RKO (cell line): ENCODE measurements at regions not wholly inside any gene's neighbourhood (a gene's known extent, or its start where the extent isn't known, plus 50 kb on each side); places are given as distances from the start of the nearest gene placed in this dataset.
"Not testable (repeated sequence)": the region's sequence is repeated elsewhere in the genome, so short reads cannot be mapped to it uniquely, and the experiment has no call there.

Experiments
- DNase-seq: peaks from one replicate; pipeline ENCODE4 v3.0.0-alpha.2; 2016; ENCODE audit warnings: low spot score

DNA sequence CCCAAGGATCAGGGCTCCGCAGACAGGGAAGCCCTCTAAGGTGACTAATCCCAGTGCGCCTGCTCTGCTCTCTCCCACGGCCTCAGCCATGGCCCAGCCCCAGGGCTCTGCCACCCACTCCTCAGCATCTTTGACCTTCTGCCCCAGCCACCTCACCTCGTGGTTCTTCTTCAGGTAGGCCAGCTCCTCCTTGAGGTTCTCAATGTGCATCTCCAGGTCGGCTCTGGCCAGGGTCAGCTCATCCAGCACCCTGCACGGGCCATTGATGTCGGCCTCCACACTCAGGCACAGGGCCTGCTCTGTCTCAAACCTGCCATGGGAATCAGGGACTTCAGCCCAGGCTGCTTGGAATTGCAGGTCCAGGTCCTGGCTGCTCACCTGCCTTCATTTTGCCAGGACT is 128.4 kb downstream of the TNFRSF13B start:
- DNase-seq = not testable (repeated sequence)

DNA sequence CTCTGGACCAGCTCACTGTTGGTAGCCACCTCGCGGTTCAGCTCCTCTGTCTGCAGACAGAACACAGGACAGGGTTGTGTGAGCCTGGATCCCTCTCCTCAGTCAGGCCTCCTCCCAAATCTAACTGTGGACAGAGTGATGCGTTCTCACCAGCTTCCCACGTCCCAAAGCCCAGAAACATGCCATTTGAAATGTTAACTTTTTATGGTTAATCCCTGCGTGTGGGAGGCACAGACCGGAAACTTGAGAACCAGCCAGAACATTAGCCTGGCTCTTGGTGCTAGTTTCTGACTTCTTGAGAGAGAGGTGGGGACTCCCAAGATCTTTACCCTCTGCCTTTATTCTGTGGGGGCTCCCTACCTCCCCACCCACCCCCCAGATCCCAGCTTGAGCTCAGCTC is 129.6 kb downstream of the TNFRSF13B start:
- not testable (repeated sequence) for DNase-seq

DNA sequence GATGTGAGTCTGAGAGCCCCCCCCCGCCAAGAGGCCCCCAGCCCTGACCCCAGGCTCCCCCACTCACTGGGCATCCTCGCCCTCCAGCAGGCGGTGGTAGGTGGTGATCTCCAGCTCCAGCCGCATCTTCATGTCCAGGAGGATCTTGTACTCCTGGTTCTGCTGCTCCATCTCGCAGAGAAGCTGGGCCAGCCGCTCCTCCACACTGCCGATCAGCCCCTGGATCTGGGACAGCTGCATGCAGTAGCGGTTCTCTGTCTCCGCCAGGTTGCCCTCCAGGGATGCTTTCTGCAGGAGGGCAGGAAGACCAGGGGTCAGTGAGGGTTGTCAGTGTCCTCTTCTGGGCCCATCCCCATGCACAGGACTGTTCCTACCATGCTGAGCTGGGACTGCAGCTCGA is 130.0 kb downstream of the TNFRSF13B start:
- DNase-seq = not testable (repeated sequence)

DNA sequence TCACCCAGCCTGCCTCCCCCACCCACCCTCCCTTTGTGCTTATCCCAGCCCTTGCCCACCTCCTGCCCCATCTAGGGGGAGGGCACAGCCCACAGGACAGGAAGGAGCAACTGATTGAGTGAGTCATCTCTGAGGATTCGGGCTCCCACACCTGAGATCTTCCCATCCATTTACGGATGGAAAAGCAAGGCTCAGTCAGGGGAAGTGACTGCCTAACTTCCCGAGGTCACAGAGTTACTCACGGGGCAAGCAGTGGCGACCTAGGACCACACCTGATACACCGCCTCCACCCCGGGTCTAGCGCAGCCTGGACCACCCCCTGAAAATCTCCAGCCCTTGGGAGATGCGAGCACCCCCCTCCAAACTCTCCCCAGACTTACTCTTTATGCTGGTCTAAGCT is 131.7 kb downstream of the TNFRSF13B start:
- DNase-seq = not testable (repeated sequence)

DNA sequence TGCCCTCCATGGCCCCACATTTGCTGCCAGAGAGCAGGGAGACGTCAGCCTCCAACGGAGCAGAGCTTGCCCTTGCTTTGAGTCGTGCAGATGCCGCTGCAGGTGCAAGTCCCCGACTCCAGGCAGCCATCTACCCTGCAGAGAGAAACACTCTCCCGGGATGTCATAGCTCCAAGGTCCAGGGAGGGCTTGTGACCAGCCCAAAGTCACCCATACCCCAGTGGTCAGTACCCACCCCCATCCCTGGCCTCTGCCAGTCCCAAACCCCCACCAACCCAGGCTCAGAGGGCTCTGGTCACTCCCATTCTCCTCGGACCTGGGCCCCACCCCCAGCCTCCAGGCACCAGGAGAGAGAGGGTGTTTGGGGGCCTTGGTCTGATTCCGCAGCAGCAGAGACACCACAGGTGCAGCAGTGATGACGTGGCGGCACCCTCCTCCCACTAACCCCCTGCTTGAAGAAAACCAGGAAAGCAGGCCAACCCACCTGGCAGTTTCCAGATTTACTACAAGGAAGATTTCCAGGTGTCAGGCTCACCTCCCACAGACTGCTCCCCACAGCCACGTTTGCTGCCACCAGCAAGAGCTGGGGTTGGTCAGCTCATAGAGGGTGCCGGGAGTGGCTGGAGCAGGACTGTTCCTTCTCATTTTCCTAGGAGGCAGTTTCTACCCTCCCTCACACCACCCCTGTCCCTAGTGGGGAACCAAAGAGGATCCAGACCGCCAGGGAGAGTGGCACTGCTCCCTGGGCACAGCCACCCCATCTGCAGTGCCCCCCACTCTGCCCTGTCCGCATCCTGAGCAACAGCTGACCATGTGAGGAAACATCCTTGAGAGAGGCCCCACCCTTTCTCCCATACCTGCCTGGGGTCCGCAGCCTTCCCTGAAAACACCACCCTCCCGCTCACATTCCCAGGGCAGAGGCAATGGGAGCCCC is 132.4 kb downstream of the TNFRSF13B start:
- DNase-seq = not testable (repeated sequence)

DNA sequence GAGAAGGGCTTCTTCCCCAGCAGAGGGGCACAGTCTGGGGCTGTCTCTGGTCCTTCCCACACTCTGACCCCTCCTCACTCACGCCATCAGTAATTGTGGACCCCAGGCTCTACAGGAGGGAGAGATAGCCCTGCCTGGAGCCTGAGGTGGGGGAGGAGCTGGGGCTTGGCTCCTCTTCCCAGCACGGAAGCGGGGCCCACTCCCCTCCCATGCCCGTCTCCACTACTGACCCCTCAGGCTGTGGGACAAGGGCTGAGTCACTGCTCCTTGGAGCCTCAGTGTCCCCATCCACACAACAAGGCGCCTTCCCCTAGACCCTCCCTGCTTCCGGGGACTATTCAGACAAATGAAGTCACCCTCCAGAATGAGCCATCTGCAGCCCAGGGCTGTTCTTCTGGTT is 133.1 kb downstream of the TNFRSF13B start:
- DNase-seq = not testable (repeated sequence)

DNA sequence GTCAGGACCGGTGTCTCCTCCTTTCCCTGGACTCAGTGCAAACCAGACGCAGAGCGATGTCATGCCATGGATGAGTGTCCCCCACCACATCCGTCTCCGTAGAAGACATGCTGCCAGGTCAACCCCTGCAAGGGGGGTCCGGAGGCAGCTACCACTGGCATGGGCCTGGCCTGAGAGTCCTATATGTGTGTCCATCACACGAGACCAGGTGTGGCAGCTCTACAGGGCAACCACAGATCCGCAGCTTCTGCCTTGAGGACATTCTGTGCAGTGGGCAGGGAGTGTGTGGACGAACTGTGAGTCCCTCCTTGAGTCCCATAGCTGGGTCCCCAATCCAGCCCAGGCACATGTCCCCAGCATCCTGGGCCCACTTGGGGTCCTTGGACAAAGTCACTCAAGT is 133.6 kb downstream of the TNFRSF13B start:
- not testable (repeated sequence) for DNase-seq

DNA sequence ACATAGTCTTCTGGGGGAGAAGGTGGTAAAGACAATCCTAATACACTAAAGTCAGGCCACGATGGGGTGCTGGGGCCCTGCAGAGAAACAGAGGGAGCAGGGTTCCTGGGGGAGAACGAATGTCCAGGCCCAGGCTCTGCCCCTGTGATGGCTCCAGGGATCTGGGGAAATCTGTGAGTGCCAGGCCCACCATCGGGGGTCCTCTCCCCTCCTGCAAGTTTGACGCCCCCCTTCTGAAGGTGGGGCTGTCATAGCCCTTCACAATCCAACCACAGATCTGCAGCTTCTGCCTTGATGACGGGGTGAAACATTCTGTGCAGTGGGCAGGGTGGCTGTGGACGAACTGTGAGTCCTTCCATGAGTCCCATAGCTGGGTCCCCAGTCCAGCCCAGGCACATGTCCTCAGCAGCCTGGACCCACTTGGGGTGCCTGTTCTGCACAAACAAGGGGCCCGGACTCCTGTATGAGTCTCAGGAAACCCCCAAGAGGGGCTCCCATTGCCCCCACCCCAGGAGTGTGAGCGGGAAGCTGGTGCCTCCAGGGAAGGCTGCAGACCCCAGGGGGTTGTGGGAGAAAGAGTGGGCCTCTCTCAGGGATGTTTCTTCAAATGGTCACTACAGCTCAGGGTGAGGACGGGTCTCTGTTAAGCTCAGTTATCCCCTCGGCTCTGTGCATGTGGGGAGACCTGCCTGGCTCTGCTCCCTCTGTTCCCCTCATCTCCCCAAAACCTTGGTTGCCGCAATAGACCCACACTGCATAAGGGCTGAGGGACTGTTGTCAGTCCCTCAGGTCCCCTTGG is 134.3 kb downstream of the TNFRSF13B start:
- not testable (repeated sequence) for DNase-seq

DNA sequence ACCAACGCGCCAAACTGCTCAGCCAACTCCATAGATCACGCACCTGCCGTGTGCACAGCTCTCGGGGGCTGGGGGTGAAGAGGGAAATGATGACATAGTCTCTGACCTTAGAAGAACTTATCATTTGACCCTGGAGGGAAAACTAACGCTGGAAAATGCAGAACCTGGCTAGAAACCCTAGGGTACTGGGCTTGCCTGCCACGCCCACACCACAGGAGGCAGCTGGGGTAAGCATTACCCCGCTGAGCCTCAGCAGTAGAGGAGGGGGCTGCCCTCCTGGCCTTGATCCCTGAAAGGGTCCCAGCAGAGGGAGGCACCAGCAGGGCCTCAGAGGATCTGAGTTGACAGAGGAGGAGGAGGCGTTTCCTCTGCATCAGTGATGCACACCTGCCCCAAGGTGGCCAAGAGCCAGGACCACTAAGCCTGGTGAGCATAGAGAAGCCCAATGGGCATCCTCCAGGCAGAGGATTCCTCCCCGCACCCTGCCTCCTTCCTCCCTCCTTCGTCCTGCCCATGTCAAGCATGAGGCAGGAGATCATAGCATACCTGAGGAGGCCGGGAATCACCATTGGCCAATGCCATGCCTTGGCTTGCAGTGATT is 135.5 kb downstream of the TNFRSF13B start:
- DNase-seq = not testable (repeated sequence)

DNA sequence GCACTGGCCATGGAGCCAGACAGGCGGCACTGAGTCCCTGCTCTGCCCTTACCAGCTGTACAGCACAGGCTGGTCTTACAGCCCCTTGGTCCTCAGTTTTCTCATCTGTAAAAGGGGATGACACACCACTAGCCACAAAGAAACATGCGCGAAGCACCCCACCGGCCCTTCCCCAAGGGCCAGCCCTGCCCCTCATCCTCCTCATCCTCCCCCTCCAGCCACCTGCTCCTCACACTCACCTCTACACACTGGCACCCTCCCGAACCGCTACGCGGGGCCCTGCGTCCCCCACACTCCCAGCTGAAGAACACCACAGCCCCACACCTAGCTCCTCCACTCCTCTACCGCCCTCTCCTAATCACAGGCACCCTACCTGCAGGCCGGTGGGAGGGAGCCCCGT is 138.4 kb downstream of the TNFRSF13B start:
- not testable (repeated sequence) for DNase-seq

DNA sequence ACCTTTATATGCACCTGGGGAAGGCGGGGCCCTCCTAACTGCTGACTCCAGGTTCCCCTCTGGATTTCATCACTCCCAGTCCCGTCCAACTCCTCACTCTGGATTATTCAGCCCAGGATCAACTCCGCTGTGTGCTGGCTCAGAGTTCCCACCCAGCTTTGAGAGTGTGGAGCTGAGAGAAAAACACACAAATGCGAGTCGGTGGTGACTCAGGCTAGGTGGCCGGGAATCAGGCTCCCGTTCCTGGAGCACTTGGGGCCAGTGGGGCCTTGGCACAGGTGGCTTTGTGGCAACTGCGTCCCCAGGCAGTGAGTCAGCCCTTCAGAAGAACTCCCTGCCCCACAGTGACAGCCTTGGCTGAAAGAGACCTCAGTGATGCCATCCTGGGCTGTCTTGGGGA is 139.1 kb downstream of the TNFRSF13B start:
- not testable (repeated sequence) for DNase-seq

DNA sequence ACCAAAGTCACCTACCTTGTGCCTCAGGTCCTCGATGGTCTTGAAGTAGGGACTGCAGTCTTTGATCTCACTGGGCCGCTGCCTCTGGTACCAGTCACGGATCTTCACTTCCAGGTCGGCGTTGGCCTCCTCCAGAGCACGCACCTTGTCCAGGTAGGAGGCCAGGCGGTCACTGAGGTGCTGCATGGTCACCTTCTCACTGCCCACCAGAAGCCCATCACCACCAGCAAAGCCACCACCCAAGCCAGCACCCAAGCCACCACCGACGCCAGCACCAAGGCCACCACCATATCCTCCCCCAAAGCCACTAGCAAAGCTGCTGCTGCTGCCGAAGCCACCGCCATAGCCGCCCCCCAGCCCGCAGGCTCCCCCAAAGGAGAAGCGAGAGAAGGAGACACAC is 139.7 kb downstream of the TNFRSF13B start:
- not testable (repeated sequence) for DNase-seq

DNA sequence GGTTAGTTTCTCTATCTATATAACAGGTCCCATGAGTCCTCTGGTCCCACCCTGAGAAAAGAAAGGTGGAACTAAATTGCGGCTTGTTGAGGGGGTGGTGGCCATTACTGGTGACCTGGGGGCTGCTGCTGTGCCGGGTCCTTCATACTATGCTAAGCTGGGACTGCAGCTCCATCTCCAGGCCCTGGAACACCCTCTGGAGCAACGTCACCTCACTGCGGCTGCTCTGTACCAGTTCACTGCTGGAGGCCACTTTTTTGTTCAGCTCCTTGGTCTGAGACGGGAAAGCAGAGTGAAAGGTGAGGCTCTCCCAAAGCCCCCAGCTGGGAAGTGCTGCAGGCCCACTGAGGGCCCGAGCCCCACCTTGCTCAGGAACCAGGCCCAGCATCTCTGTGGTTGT is 140.7 kb downstream of the CCDC144A start:
- not testable (repeated sequence) for DNase-seq

DNA sequence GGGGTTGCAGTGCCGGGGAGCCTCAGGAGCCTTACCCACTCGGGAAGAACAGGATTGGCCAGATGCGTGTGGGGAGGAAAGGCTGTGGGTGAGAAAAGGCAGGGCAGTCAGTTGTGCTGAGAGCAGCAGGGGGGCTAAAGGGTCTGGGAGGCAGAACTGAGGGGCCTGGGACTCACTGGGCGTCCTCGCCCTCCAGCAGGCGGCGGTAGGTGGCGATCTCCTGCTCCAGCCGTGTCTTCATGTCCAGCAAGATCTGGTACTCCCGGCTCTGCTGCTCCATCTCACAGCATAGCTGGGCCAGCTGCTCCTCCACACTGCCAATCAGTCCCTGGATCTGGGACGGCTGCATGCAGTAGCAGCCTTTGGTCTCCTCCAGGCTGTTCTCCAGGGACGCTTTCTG is 140.2 kb downstream of the CCDC144A start:
- not testable (repeated sequence) for DNase-seq
